ENCODE measurements at regions not wholly inside any gene's neighbourhood (a gene's known extent, or its start where the extent isn't known, plus 50 kb on each side); places are given as distances from the start of the nearest gene placed in this dataset.
"Not testable (repeated sequence)": the region's sequence is repeated elsewhere in the genome, so short reads cannot be mapped to it uniquely, and the experiment has no call there.

GRCh38 chr10:84600947-84601346 is 272.6 kb downstream of the CCSER2 start:
- Histone ChIP-seq H3K27me3 (ENCODE audit: control insufficient read depth, insufficient read depth, low read length) (no peaks in the 10 kb centered on the region), H3K4me1 (ENCODE audit: control insufficient read depth, extremely low read depth, insufficient read depth, low read length) (no peaks in the 10 kb centered on the region), H3K79me2 (ENCODE audit: control insufficient read depth, insufficient read depth, low read length) (no peaks in the 10 kb centered on the region), H4K20me1 (ENCODE audit: control insufficient read depth, extremely low read depth, insufficient read depth, low read length) (no peaks in the 10 kb centered on the region), H3K9me3 (ENCODE audit: control insufficient read depth, insufficient read depth, low read depth, low read length) (no peaks in the 10 kb centered on the region), H3K36me3 (ENCODE audit: control insufficient read depth, insufficient read depth, low read length) (no peaks in the 10 kb centered on the region), H3K27ac (ENCODE audit: insufficient read depth, low read length) (no peak overlapping the region), H3K9ac (ENCODE audit: insufficient read depth, low read length) (no peak overlapping the region), H2AFZ (ENCODE audit: low read length) (no peak overlapping the region), H3K4me2 (ENCODE audit: extremely low read depth, insufficient read depth, low read length) (no peak overlapping the region), H3K4me3 (replicated peaks in 1 of 4; ENCODE audit: control extremely low read depth in 1 of 4, insufficient read depth in 1 of 4, low read depth in 3 of 4, low read length in 4 of 4) (no peak overlapping the region)
- DNase-seq (ENCODE audit: low read depth in 2 of 2), result no peak
- TF ChIP-seq EZH2 (IDR thresholded peaks at IDR 0.05; ENCODE audit: low read length, missing control alignments) (no peak), CTCF (conservative IDR thresholded peaks at IDR 0.05 in 1 of 2, IDR thresholded peaks at IDR 0.05 in 1 of 2; ENCODE audit: low read depth in 1 of 2, low read length in 2 of 2) (no peak)

GRCh38 chr10:84602543-84602942 is 274.2 kb downstream of the CCSER2 start:
- H3K4me2 ChIP-seq (ENCODE audit: extremely low read depth, insufficient read depth, low read length); H3K27ac ChIP-seq (ENCODE audit: insufficient read depth, low read length); H2AFZ ChIP-seq (ENCODE audit: low read length); H3K9me3 ChIP-seq (ENCODE audit: control insufficient read depth, insufficient read depth, low read depth, low read length); H3K4me3 ChIP-seq (replicated peaks in 1 of 4; ENCODE audit: control extremely low read depth in 1 of 4, insufficient read depth in 1 of 4, low read depth in 3 of 4, low read length in 4 of 4); DNase-seq (ENCODE audit: low read depth in 2 of 2); H3K9ac ChIP-seq (ENCODE audit: insufficient read depth, low read length); H3K79me2 ChIP-seq (ENCODE audit: control insufficient read depth, insufficient read depth, low read length); H4K20me1 ChIP-seq (ENCODE audit: control insufficient read depth, extremely low read depth, insufficient read depth, low read length); H3K36me3 ChIP-seq (ENCODE audit: control insufficient read depth, insufficient read depth, low read length); H3K27me3 ChIP-seq (ENCODE audit: control insufficient read depth, insufficient read depth, low read length); H3K4me1 ChIP-seq (ENCODE audit: control insufficient read depth, extremely low read depth, insufficient read depth, low read length): not testable (repeated sequence)

DNA sequence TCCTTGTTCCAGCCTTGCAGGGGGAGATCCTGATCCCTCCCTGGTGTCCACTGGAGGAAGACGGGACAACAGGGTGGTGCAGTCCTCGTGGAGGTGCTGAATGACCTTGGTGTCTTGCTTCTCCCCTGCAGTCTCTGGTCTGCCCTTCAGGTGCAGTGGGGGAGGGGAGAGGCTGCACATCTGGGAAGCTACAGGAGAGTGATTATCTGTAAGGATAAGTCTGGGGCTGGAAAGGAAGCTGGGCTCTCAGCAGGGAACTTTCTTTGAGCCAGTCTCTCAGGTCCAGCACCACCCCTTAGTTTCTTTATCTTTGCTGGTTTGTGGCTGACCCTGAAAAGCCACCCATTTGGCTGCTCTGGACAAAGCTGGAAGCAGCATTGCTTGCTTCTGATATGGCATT is 275.6 kb downstream of the CCSER2 start:
- Histone ChIP-seq H3K4me1 (ENCODE audit: control insufficient read depth, extremely low read depth, insufficient read depth, low read length) (no peaks in the 10 kb centered on the region), H3K4me3 (replicated peaks in 1 of 4; ENCODE audit: control extremely low read depth in 1 of 4, insufficient read depth in 1 of 4, low read depth in 3 of 4, low read length in 4 of 4) (no peak overlapping the region), H3K9ac (ENCODE audit: insufficient read depth, low read length) (no peak overlapping the region), H3K27me3 (ENCODE audit: control insufficient read depth, insufficient read depth, low read length) (no peaks in the 10 kb centered on the region), H3K79me2 (ENCODE audit: control insufficient read depth, insufficient read depth, low read length) (no peaks in the 10 kb centered on the region), H3K36me3 (ENCODE audit: control insufficient read depth, insufficient read depth, low read length) (no peaks in the 10 kb centered on the region), H2AFZ (ENCODE audit: low read length) (no peak overlapping the region), H3K9me3 (ENCODE audit: control insufficient read depth, insufficient read depth, low read depth, low read length) (no peaks in the 10 kb centered on the region), H3K27ac (ENCODE audit: insufficient read depth, low read length) (no peak overlapping the region), H3K4me2 (ENCODE audit: extremely low read depth, insufficient read depth, low read length) (no peak overlapping the region), H4K20me1 (ENCODE audit: control insufficient read depth, extremely low read depth, insufficient read depth, low read length) (no peaks in the 10 kb centered on the region)
- TF ChIP-seq EZH2 (IDR thresholded peaks at IDR 0.05; ENCODE audit: low read length, missing control alignments), result no peak
- TF ChIP-seq CTCF (conservative IDR thresholded peaks at IDR 0.05 in 1 of 2, IDR thresholded peaks at IDR 0.05 in 1 of 2; ENCODE audit: low read depth in 1 of 2, low read length in 2 of 2), result no peak
- no peak for DNase-seq (ENCODE audit: low read depth in 2 of 2)

GRCh38 chr10:84605802-84606201 is 277.4 kb downstream of the CCSER2 start:
- no peak for TF ChIP-seq EZH2 (IDR thresholded peaks at IDR 0.05; ENCODE audit: low read length, missing control alignments)
- no peak for TF ChIP-seq CTCF (conservative IDR thresholded peaks at IDR 0.05 in 1 of 2, IDR thresholded peaks at IDR 0.05 in 1 of 2; ENCODE audit: low read depth in 1 of 2, low read length in 2 of 2)
- Histone ChIP-seq H3K79me2 (ENCODE audit: control insufficient read depth, insufficient read depth, low read length) (no peaks in the 10 kb centered on the region), H3K4me2 (ENCODE audit: extremely low read depth, insufficient read depth, low read length) (no peak overlapping the region), H3K4me1 (ENCODE audit: control insufficient read depth, extremely low read depth, insufficient read depth, low read length) (no peaks in the 10 kb centered on the region), H2AFZ (ENCODE audit: low read length) (no peak overlapping the region), H3K27ac (ENCODE audit: insufficient read depth, low read length) (no peak overlapping the region), H3K9me3 (ENCODE audit: control insufficient read depth, insufficient read depth, low read depth, low read length) (no peaks in the 10 kb centered on the region), H3K27me3 (ENCODE audit: control insufficient read depth, insufficient read depth, low read length) (no peaks in the 10 kb centered on the region), H3K4me3 (replicated peaks in 1 of 4; ENCODE audit: control extremely low read depth in 1 of 4, insufficient read depth in 1 of 4, low read depth in 3 of 4, low read length in 4 of 4) (no peak overlapping the region), H3K9ac (ENCODE audit: insufficient read depth, low read length) (no peak overlapping the region), H4K20me1 (ENCODE audit: control insufficient read depth, extremely low read depth, insufficient read depth, low read length) (no peaks in the 10 kb centered on the region), H3K36me3 (ENCODE audit: control insufficient read depth, insufficient read depth, low read length) (no peaks in the 10 kb centered on the region)
- no peak for DNase-seq (ENCODE audit: low read depth in 2 of 2)

Data from fibroblast of lung (primary cell).